Spleen (tissue), 7 donors: ENCODE measurements at regions not wholly inside any gene's neighbourhood (a gene's known extent, or its start where the extent isn't known, plus 50 kb on each side); places are given as distances from the start of the nearest gene placed in this dataset.

ENCODE experiments used
- POLR2AphosphoS5 ChIP-seq, 3 donors: sonication (generic); formaldehyde crosslinking; IDR thresholded peaks; one replicate each; pipeline ENCODE4 v1.5.1; 2017; ENCODE audit warnings: antibody characterized with exemption in 3 of 3
- TF ChIP-seq, protein P1 (sequence below), 11 experiments: fragments of 200-600 bp in 7 of 11; fragments of 450-650 bp in 4 of 11; sonication (generic) in 4 of 11; IDR thresholded peaks in 8 of 11; conservative IDR thresholded peaks in 3 of 11; 1 replicate in 7 of 11; 2 replicates in 4 of 11; pipeline versions ENCODE4 v1.4.0 to v1.8.0; 2016 to 2021; ENCODE audit warnings: antibody characterized with exemption in 11 of 11, inconsistent platforms in 4 of 11, mild to moderate bottlenecking in 1 of 11
- donor health status: DM: no; HTN: no; CAD: no; lungs with moderate emphysema.
- donor health status: DM: no; HTN: no; CAD: no.
- donor health status: DM: no; HTN: no; CAD: no.

DNA sequence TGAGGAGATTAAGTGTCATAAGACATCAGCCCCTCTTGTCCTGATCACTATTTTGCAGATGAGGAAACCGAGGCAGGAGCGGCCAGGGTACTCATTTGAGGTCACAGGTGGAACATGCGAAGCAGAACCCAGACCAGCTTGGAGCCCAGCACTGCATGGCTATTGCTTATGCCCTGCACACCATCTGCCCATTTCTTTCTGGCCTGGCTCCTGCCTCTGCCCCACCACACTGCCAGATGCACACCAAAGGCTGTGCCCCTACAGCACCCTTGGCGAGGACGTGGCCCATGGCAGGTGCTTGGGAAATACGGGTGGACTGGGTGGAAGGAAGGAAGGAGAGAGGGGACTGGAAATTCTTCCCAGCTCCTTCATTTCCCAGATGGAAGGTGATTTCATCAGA, 222.9 kb downstream of the CTTN start:
- TF ChIP-seq, protein P1, sequence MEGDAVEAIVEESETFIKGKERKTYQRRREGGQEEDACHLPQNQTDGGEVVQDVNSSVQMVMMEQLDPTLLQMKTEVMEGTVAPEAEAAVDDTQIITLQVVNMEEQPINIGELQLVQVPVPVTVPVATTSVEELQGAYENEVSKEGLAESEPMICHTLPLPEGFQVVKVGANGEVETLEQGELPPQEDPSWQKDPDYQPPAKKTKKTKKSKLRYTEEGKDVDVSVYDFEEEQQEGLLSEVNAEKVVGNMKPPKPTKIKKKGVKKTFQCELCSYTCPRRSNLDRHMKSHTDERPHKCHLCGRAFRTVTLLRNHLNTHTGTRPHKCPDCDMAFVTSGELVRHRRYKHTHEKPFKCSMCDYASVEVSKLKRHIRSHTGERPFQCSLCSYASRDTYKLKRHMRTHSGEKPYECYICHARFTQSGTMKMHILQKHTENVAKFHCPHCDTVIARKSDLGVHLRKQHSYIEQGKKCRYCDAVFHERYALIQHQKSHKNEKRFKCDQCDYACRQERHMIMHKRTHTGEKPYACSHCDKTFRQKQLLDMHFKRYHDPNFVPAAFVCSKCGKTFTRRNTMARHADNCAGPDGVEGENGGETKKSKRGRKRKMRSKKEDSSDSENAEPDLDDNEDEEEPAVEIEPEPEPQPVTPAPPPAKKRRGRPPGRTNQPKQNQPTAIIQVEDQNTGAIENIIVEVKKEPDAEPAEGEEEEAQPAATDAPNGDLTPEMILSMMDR (IDR thresholded peaks at IDR 0.05 in 8 of 11, conservative IDR thresholded peaks at IDR 0.05 in 3 of 11) = no peak
- no peak for TF ChIP-seq POLR2AphosphoS5 (IDR thresholded peaks at IDR 0.05)
